B cell (primary cell): ENCODE measurements at regions not wholly inside any gene's neighbourhood (a gene's known extent, or its start where the extent isn't known, plus 50 kb on each side); places are given as distances from the start of the nearest gene placed in this dataset.

ENCODE experiments used
- EZH2 ChIP-seq: IDR thresholded peaks from 2 replicates; pipeline ENCODE4 v1.6.1; 2012; ENCODE audit warnings: borderline replicate concordance, low read depth, mild to moderate bottlenecking, moderate library complexity, low read length; ENCODE audit not compliant: insufficient read depth, poor library complexity, severe bottlenecking
- TF ChIP-seq, protein P1 (sequence below): fragments of 200-600 bp; IDR thresholded peaks from one replicate; pipeline ENCODE4 v1.8.0; 2022; ENCODE audit warnings: antibody characterized with exemption, mild to moderate bottlenecking

DNA sequence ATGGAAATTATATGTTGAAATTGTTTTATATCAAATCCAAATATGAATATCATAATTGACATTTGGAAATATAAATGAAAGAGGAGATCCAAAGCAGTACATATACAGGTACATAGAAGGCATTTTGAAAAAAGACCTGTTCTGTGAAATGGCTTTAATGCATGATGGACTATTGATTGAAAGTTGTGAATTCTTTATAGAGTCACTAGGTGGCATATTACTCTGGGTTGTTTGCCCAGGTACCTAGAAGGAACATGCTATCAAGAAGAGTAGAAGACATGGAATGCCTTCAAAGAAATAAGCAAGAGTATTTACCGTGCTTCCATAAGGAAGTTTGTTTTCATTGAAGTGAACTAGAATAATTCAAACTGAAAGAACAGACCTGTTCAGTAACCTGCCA, 160.0 kb upstream of the ANK3 start:
- TF ChIP-seq, protein P1, sequence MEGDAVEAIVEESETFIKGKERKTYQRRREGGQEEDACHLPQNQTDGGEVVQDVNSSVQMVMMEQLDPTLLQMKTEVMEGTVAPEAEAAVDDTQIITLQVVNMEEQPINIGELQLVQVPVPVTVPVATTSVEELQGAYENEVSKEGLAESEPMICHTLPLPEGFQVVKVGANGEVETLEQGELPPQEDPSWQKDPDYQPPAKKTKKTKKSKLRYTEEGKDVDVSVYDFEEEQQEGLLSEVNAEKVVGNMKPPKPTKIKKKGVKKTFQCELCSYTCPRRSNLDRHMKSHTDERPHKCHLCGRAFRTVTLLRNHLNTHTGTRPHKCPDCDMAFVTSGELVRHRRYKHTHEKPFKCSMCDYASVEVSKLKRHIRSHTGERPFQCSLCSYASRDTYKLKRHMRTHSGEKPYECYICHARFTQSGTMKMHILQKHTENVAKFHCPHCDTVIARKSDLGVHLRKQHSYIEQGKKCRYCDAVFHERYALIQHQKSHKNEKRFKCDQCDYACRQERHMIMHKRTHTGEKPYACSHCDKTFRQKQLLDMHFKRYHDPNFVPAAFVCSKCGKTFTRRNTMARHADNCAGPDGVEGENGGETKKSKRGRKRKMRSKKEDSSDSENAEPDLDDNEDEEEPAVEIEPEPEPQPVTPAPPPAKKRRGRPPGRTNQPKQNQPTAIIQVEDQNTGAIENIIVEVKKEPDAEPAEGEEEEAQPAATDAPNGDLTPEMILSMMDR: no peak
- TF ChIP-seq EZH2: no peak
